ENCODE measurements at regions not wholly inside any gene's neighbourhood (a gene's known extent, or its start where the extent isn't known, plus 50 kb on each side); places are given as distances from the start of the nearest gene placed in this dataset.

DNA sequence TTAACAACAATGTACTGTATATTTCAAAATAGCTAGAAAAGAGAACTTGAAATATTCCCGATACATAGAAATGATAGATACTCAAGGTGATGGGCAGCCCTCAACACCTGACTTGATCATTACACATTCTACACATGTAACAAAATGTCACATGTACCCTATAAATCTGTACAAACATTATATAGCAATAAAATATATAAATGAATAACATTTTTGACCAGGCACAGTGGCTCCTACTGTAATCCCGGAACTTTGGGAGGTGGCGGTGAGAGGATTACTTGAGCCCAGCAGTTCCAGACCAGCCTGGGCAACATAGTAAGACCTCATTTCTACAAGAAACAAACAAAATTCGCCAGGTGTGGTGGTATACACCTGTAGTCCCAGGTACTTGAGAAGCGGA is 659.5 kb upstream of the NRP1 start:
- no peaks in the 10 kb centered on the region for H3K36me3 ChIP-seq
- no peaks in the 10 kb centered on the region for H3K27me3 ChIP-seq
- DNase-seq, result no peak
- no peaks in the 10 kb centered on the region for H3K9me3 ChIP-seq
- WGBS, 2 donors, result 34 to 80% methylated on average over 5 of the region's 5 CpGs
- H3K27ac ChIP-seq, result no peak overlapping the region
- no peaks in the 10 kb centered on the region for H3K4me1 ChIP-seq
- H3K4me3 ChIP-seq, result no peak overlapping the region
- intact Hi-C loops (cut with DNase I), result no loop called here
- TF ChIP-seq EP300 (IDR thresholded peaks at IDR 0.05), result no peak
- no peak for TF ChIP-seq POLR2AphosphoS5 (IDR thresholded peaks at IDR 0.05)

DNA sequence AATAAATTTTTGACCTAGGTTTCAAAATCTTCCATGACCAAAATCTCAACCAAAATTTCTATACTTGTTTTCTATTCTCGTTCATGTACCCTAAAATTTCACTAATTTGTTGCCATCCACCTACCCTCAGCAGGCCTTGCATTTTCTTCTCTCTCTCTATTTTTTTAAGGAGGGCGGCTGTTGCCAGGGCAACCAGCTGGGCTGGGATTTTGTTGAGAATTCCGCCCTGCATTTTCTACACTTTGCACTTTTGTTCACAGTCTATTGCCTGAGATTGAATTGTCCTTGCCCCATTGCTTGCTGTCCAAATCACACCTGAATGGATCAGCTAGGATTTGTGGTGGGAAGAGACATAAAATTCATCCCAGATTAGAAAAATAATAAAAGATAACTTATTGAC is 657.5 kb upstream of the NRP1 start:
- WGBS, 2 donors, result 85 to 86% methylated on average over 3 of the region's 3 CpGs
- no peak for DNase-seq
- Histone ChIP-seq H3K27ac (no peak overlapping the region), H3K36me3 (no peaks in the 10 kb centered on the region), H3K4me3 (no peak overlapping the region), H3K4me1 (no peaks in the 10 kb centered on the region), H3K9me3 (no peaks in the 10 kb centered on the region), H3K27me3 (no peaks in the 10 kb centered on the region)
- no peak for TF ChIP-seq POLR2A (IDR thresholded peaks at IDR 0.05)
- no peak for TF ChIP-seq POLR2AphosphoS5 (IDR thresholded peaks at IDR 0.05)
- TF ChIP-seq EP300 (IDR thresholded peaks at IDR 0.05), result no peak
- TF ChIP-seq, protein P1, sequence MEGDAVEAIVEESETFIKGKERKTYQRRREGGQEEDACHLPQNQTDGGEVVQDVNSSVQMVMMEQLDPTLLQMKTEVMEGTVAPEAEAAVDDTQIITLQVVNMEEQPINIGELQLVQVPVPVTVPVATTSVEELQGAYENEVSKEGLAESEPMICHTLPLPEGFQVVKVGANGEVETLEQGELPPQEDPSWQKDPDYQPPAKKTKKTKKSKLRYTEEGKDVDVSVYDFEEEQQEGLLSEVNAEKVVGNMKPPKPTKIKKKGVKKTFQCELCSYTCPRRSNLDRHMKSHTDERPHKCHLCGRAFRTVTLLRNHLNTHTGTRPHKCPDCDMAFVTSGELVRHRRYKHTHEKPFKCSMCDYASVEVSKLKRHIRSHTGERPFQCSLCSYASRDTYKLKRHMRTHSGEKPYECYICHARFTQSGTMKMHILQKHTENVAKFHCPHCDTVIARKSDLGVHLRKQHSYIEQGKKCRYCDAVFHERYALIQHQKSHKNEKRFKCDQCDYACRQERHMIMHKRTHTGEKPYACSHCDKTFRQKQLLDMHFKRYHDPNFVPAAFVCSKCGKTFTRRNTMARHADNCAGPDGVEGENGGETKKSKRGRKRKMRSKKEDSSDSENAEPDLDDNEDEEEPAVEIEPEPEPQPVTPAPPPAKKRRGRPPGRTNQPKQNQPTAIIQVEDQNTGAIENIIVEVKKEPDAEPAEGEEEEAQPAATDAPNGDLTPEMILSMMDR (IDR thresholded peaks at IDR 0.05), result no peak
- intact Hi-C loops (cut with DNase I), result no loop called here

DNA sequence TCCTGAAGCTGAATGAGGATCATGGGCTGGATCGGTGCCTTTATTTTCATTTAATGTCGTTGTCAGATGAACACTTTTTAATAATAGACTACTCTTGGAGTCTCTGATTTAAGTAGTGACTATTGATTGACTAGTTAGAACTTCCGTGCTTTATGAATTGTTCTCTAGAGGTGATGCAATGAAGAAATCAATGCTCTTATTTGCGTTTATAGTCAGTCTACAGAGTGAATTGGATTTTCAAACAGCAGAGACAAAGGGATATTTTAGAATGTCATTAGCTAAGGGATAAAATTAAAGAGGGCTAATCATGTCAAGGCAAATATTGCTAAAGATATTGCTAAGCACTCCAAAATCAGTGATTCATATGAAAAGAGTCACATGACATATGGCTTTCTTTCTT is 652.0 kb upstream of the NRP1 start:
- H3K36me3 ChIP-seq, result no peaks in the 10 kb centered on the region
- no peak for TF ChIP-seq POLR2AphosphoS5 (IDR thresholded peaks at IDR 0.05)
- no peak for TF ChIP-seq POLR2A (IDR thresholded peaks at IDR 0.05)
- no peak for TF ChIP-seq EP300 (IDR thresholded peaks at IDR 0.05)
- H3K4me1 ChIP-seq, result no peaks in the 10 kb centered on the region
- H3K4me3 ChIP-seq, result no peak overlapping the region
- H3K9me3 ChIP-seq, result no peaks in the 10 kb centered on the region
- intact Hi-C loops (cut with DNase I), result no loop called here
- 84 to 89% methylated on average over 4 of the region's 4 CpGs for WGBS, 2 donors
- DNase-seq, result no peak
- no peak overlapping the region for H3K27ac ChIP-seq
- no peaks in the 10 kb centered on the region for H3K27me3 ChIP-seq

DNA sequence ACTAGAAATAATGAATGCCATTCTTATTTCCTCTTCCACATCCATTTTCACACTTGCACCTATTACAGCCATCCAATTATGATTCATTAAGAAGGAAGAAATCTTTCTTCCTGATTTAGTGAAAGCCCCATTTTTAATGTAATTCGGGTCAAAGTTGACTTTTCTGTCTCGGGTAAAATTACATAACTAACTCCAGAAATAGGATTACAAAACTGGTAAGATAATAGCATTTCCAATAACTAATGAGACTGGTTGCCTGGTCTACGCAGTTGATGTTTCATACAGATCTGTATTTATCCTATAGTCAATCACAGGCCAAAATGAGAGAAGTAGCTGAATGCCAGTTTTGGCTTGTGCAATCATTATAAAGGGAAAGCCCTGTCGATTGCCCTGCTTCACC is 651.5 kb upstream of the NRP1 start:
- no peak for DNase-seq
- H3K27ac ChIP-seq, result no peak overlapping the region
- no peaks in the 10 kb centered on the region for H3K9me3 ChIP-seq
- intact Hi-C loops (cut with DNase I), result no loop called here
- no peak for TF ChIP-seq EP300 (IDR thresholded peaks at IDR 0.05)
- TF ChIP-seq POLR2AphosphoS5 (IDR thresholded peaks at IDR 0.05), result no peak
- TF ChIP-seq, protein P1 (IDR thresholded peaks at IDR 0.05), result no peak
- TF ChIP-seq POLR2A (IDR thresholded peaks at IDR 0.05), result no peak
- no peaks in the 10 kb centered on the region for H3K36me3 ChIP-seq
- no peak overlapping the region for H3K4me3 ChIP-seq
- 67 to 92% methylated on average over 4 of the region's 4 CpGs for WGBS, 2 donors
- no peaks in the 10 kb centered on the region for H3K4me1 ChIP-seq
- H3K27me3 ChIP-seq, result no peaks in the 10 kb centered on the region

DNA sequence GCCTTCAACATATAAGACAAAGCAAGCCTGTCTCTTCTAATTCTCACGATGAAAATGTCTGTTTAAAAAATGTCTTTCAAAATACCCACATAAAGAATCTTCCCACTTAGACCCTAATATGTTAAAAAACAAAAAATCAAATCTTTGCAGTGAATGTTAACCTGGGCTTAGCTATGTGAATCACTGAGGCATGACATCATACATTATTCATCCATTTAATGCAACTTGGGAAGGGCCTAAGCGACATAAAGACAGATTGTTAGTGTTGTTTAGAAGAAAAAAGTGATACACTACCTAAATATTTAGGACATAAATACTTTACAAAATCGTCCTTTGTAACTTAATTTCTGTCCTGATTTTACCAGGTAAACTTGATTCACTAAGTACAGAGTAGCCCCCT is 648.5 kb upstream of the NRP1 start:
- no peaks in the 10 kb centered on the region for H3K27me3 ChIP-seq
- no peaks in the 10 kb centered on the region for H3K4me1 ChIP-seq
- H3K4me3 ChIP-seq, result no peak overlapping the region
- no peak overlapping the region for H3K27ac ChIP-seq
- no peaks in the 10 kb centered on the region for H3K9me3 ChIP-seq
- H3K36me3 ChIP-seq, result no peaks in the 10 kb centered on the region
- WGBS, 2 donors, result 63 to 70% methylated on average over 3 of the region's 3 CpGs
- DNase-seq, result no peak
- intact Hi-C loops (cut with DNase I), result no loop called here
- no peak for TF ChIP-seq POLR2AphosphoS5 (IDR thresholded peaks at IDR 0.05)
- no peak for TF ChIP-seq EP300 (IDR thresholded peaks at IDR 0.05)
- TF ChIP-seq POLR2A (IDR thresholded peaks at IDR 0.05), result no peak
- TF ChIP-seq, protein P1 (IDR thresholded peaks at IDR 0.05), result no peak

DNA sequence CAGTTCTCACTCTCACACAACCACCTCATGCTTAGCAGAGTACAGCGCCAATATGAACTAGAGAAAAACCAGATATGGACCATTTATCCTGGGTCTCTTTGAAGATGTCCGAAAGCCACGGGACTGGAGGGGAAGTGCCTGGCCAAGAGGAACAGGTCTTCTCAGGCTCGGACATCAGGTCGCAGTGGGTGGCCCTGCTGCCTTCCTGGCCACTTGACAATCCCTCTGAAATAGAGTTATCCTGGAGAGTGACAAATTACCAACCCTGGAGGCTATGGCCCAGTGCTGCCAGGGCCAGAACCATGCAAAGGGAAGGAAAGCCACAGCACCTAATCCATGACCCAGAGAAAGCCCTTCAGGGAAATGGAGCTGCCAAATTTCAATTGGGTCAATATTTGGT is 646.8 kb upstream of the NRP1 start:
- DNase-seq, result no peak
- WGBS, 2 donors, result 91 to 94% methylated on average over 5 of the region's 5 CpGs
- no peak overlapping the region for H3K4me3 ChIP-seq
- intact Hi-C loops (cut with DNase I), result no loop called here
- no peaks in the 10 kb centered on the region for H3K36me3 ChIP-seq
- no peaks in the 10 kb centered on the region for H3K27me3 ChIP-seq
- TF ChIP-seq POLR2A (IDR thresholded peaks at IDR 0.05), result no peak
- H3K9me3 ChIP-seq, result no peaks in the 10 kb centered on the region
- no peaks in the 10 kb centered on the region for H3K4me1 ChIP-seq
- H3K27ac ChIP-seq, result no peak overlapping the region

Measured in sigmoid colon (tissue), 6 donors.